Stimulated activated CD4-positive, alpha-beta T cell treated with anti-CD3 and anti-CD28 coated beads, Interleukin-4, amount 100 ng/mL, for 4 hours (primary cell): ENCODE measurements at regions not wholly inside any gene's neighbourhood (a gene's known extent, or its start where the extent isn't known, plus 50 kb on each side); places are given as distances from the start of the nearest gene placed in this dataset.

Experiments
- DNase-seq, 2 experiments: peaks; one replicate each; pipeline ENCODE4 v3.0.0-alpha.2; 2020

GRCh38 chr16:86121374-86122010 lies 222.5 kb downstream of the IRF8 start:
- no peak for DNase-seq

GRCh38 chr16:86122681-86123342 lies 223.8 kb downstream of the IRF8 start:
- DNase-seq, result no peak

- no peak for DNase-seq
Measured at GRCh38 chr16:86124321-86124720, 225.4 kb downstream of the IRF8 start.

GRCh38 chr16:86126891-86127290 lies 227.9 kb downstream of the IRF8 start:
- no peak for DNase-seq

GRCh38 chr16:86127366-86127765 lies 228.4 kb downstream of the IRF8 start:
- DNase-seq, result no peak

GRCh38 chr16:86128246-86128645 lies 229.3 kb downstream of the IRF8 start:
- no peak for DNase-seq

GRCh38 chr16:86129541-86129940 lies 230.6 kb downstream of the IRF8 start:
- DNase-seq, result no peak

- DNase-seq, result no peak
Measured at GRCh38 chr16:86133377-86133776, 234.4 kb downstream of the IRF8 start.

- DNase-seq, result no peak
Measured at GRCh38 chr16:86133847-86134375, 234.9 kb downstream of the IRF8 start.

- DNase-seq, result no peak
Measured at GRCh38 chr16:86134802-86135461, 236.0 kb downstream of the IRF8 start.

GRCh38 chr16:86137359-86137758 lies 238.4 kb downstream of the IRF8 start:
- no peak for DNase-seq

GRCh38 chr16:86138121-86139085 lies 239.4 kb downstream of the IRF8 start:
- no peak for DNase-seq

GRCh38 chr16:86142801-86143236 lies 243.9 kb downstream of the IRF8 start:
- no peak for DNase-seq

GRCh38 chr16:86143666-86144065 lies 244.7 kb downstream of the IRF8 start:
- no peak for DNase-seq

GRCh38 chr16:86145669-86146068 lies 246.7 kb downstream of the IRF8 start:
- no peak for DNase-seq

GRCh38 chr16:86150641-86151238 lies 251.8 kb downstream of the IRF8 start:
- no peak for DNase-seq

GRCh38 chr16:86151239-86151851 lies 252.4 kb downstream of the IRF8 start:
- DNase-seq, result no peak

GRCh38 chr16:86156155-86156554 lies 257.2 kb downstream of the IRF8 start:
- DNase-seq, result no peak

GRCh38 chr16:86157616-86158247 lies 258.8 kb downstream of the IRF8 start:
- DNase-seq, result no peak

- DNase-seq, result no peak
Measured at GRCh38 chr16:86158688-86159360, 259.9 kb downstream of the IRF8 start.

GRCh38 chr16:86165479-86165878 lies 266.5 kb downstream of the IRF8 start:
- no peak for DNase-seq
